HFFc6 (cell line): ENCODE measurements at regions not wholly inside any gene's neighbourhood (a gene's known extent, or its start where the extent isn't known, plus 50 kb on each side); places are given as distances from the start of the nearest gene placed in this dataset.
"Not testable (repeated sequence)": the region's sequence is repeated elsewhere in the genome, so short reads cannot be mapped to it uniquely, and the experiment has no call there.

Source experiments
- DNase-seq: peaks from one replicate; pipeline ENCODE4 v3.0.0-alpha.2; 2018
- H3K27ac Mint-ChIP-seq: 2 replicates; pipeline ENCODE4 v1.8.0; 2020; ENCODE audit warnings: mild to moderate bottlenecking, mixed read lengths
- H3K27me3 Mint-ChIP-seq: 2 replicates; pipeline ENCODE4 v1.8.0; 2021; ENCODE audit warnings: mild to moderate bottlenecking, moderate library complexity, mixed read lengths; ENCODE audit not compliant: insufficient read depth
- H3K36me3 Mint-ChIP-seq: 2 replicates; pipeline ENCODE4 v1.8.0; 2021; ENCODE audit warnings: low read depth, mixed read lengths
- H3K4me1 Mint-ChIP-seq: 2 replicates; pipeline ENCODE4 v1.8.0; 2020; ENCODE audit warnings: low read depth, mixed read lengths
- H3K4me3 Mint-ChIP-seq: 2 replicates; pipeline ENCODE4 v1.8.0; 2020; ENCODE audit warnings: mild to moderate bottlenecking, moderate library complexity, mixed read lengths
- H3K9me3 Mint-ChIP-seq: 2 replicates; pipeline ENCODE4 v1.8.0; 2020; ENCODE audit warnings: mild to moderate bottlenecking, mixed read lengths
- TF ChIP-seq, protein P1 (sequence below): fragments of 200-600 bp; sonication (generic); IDR thresholded peaks from 2 replicates; pipeline ENCODE4 v1.5.0; 2021; ENCODE audit warnings: antibody characterized with exemption, mild to moderate bottlenecking

DNA sequence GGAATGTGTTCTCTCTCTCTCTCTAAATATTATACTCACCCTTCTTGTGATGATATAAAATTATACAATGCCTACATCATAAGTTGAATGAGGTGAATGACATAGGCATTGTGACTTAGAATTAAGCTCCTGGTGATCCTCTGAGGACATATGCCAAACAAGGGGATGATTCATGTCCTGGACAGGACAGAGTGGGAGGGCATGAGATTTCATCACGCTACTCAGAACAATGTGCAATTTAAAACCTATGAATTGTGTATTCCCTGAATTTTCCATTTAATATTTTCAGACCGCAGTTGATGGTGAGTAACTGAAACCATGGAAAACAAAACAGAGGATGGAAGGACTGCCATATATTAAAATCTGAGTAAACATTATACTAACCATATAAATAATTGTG lies 782.2 kb upstream of the NUDT12 start:
- TF ChIP-seq, protein P1, sequence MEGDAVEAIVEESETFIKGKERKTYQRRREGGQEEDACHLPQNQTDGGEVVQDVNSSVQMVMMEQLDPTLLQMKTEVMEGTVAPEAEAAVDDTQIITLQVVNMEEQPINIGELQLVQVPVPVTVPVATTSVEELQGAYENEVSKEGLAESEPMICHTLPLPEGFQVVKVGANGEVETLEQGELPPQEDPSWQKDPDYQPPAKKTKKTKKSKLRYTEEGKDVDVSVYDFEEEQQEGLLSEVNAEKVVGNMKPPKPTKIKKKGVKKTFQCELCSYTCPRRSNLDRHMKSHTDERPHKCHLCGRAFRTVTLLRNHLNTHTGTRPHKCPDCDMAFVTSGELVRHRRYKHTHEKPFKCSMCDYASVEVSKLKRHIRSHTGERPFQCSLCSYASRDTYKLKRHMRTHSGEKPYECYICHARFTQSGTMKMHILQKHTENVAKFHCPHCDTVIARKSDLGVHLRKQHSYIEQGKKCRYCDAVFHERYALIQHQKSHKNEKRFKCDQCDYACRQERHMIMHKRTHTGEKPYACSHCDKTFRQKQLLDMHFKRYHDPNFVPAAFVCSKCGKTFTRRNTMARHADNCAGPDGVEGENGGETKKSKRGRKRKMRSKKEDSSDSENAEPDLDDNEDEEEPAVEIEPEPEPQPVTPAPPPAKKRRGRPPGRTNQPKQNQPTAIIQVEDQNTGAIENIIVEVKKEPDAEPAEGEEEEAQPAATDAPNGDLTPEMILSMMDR: no peak
- H3K4me3 Mint-ChIP-seq: no peak overlapping the region
- peaks cover 29% of the 10 kb centered on the region for H3K9me3 Mint-ChIP-seq
- H3K27me3 Mint-ChIP-seq: no peaks in the 10 kb centered on the region; the same call in 1 of the 2 replicates
- no peak for DNase-seq
- H3K4me1 Mint-ChIP-seq: no peaks in the 10 kb centered on the region
- H3K27ac Mint-ChIP-seq: no peak overlapping the region
- no peaks in the 10 kb centered on the region for H3K36me3 Mint-ChIP-seq

GRCh38 chr5:104327801-104328200 lies 765.2 kb upstream of the NUDT12 start:
- H3K9me3 Mint-ChIP-seq: peaks cover 39% of the 10 kb centered on the region
- H3K36me3 Mint-ChIP-seq: no peaks in the 10 kb centered on the region
- H3K27ac Mint-ChIP-seq: no peak overlapping the region
- TF ChIP-seq, protein P1: no peak
- no peaks in the 10 kb centered on the region for H3K27me3 Mint-ChIP-seq
- no peak overlapping the region for H3K4me3 Mint-ChIP-seq
- DNase-seq: no peak
- H3K4me1 Mint-ChIP-seq: no peaks in the 10 kb centered on the region

- no peak overlapping the region for H3K4me3 Mint-ChIP-seq
These were observed 764.4 kb upstream of the NUDT12 start for GRCh38 chr5:104326966-104327365.

DNA sequence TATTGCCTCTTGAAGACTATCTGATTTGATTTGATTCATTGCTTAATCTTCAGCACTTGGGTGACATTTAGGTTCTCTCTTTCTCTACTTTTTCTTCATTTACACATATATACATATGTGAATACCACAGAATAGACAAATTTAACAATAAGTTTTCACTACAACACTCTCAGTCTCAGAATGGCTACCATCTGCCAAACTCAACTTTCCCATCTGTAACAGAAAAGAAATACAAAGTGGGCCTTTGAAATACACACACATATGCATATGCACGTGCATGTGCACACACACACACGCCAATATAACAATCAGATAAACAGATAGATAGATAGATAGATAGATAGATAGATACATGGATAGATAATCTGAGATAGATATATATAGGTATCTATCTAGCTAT lies 762.8 kb upstream of the NUDT12 start:
- Mint-ChIP-seq H3K27ac (no peak overlapping the region), H3K4me3 (no peak overlapping the region), H3K36me3 (no peaks in the 10 kb centered on the region), H3K4me1 (no peaks in the 10 kb centered on the region), H3K9me3 (peaks cover 22% of the 10 kb centered on the region), H3K27me3 (no peaks in the 10 kb centered on the region)
- TF ChIP-seq, protein P1: no peak
- no peak for DNase-seq

More at GRCh38 chr5:104326966-104327365, 764.4 kb upstream of the NUDT12 start:
- peaks cover 32% of the 10 kb centered on the region for H3K9me3 Mint-ChIP-seq
- H3K27ac Mint-ChIP-seq: no peak overlapping the region
- H3K36me3 Mint-ChIP-seq: no peaks in the 10 kb centered on the region
- H3K4me1 Mint-ChIP-seq: no peaks in the 10 kb centered on the region
- TF ChIP-seq, protein P1: no peak
- no peak for DNase-seq
- H3K27me3 Mint-ChIP-seq: no peaks in the 10 kb centered on the region

DNA sequence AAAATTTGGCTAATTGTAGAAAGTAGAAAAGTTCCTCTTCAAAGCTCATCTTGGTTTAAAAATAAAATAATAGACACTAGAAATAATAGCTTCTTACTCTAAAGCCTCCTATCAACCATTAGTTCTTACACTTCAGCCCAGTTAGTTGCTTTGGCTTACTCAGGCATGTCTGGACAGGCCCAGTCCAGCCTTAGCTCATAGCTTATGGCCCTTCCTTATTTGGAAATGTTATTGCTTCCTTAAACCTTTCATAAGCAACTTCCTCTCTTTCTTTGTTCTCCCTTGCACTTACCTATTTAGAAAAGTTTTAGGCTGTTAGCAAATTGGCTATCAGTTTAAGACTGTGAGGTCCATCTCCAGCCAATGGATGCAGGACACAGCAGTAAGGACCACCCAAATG lies 754.1 kb upstream of the NUDT12 start:
- H3K27me3 Mint-ChIP-seq, H3K4me3 Mint-ChIP-seq, H3K36me3 Mint-ChIP-seq, DNase-seq, H3K4me1 Mint-ChIP-seq, H3K27ac Mint-ChIP-seq: not testable (repeated sequence)
- peaks cover 12% of the 10 kb centered on the region for H3K9me3 Mint-ChIP-seq

- Mint-ChIP-seq H3K36me3 (no peaks in the 10 kb centered on the region), H3K9me3 (peaks cover 2% of the 10 kb centered on the region; the same call in 1 of the 2 replicates), H3K4me1 (no peaks in the 10 kb centered on the region), H3K4me3 (no peak overlapping the region), H3K27ac (no peak overlapping the region), H3K27me3 (no peaks in the 10 kb centered on the region)
- TF ChIP-seq, protein P1: no peak
- DNase-seq: no peak
These were observed 749.9 kb upstream of the NUDT12 start for GRCh38 chr5:104312481-104312880.
